ENCODE measurements at regions not wholly inside any gene's neighbourhood (a gene's known extent, or its start where the extent isn't known, plus 50 kb on each side); places are given as distances from the start of the nearest gene placed in this dataset.

DNA sequence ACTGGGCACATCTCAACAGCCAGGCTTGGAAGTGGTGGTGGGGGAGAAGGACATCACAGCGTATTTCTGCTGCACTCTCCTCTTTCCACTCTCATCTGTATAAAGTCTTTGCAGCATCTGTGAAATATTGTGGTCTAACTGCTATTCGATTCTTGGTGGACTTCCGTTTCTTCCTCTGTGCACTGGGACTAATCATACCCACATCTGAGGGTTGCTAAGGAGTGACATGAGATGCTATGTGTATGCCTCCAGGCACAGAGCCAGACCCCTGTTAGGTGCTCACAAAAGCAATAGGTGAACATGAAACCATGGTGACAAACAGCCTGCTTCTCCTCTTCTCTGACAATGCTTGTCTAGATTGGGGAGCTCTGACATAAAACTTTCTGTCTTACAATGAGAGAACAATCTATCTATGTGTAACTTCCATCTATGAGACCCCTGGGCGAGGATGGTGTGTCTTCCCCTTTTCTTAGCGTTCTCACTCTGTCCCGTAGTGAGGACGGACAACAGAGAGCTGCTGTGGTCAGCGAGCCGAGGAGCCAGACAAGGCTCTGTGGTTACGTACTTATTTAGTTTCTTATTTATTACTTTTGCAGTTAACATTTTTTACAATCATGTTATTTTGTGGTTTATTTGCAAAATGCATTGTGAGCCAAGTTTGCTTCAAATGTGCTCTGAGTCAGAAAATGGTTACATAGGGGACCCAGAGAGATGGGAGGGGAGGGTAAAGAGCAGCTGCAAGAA is 196.7 kb upstream of the TPRG1 start:
- H3K4me3 ChIP-seq (ENCODE audit: low read length) = no peak overlapping the region
- no peak overlapping the region for H3K27ac ChIP-seq (ENCODE audit: low read length)
- no CpG with 5 or more reads among the region's 10 CpGs for WGBS (ENCODE audit: insufficient coverage, insufficient read length)
- H3K36me3 ChIP-seq (ENCODE audit: control insufficient read depth, insufficient read depth, low read length) = no peaks in the 10 kb centered on the region
- no peaks in the 10 kb centered on the region for H3K4me1 ChIP-seq (ENCODE audit: control insufficient read depth, insufficient read depth, low read length)
- H3K27me3 ChIP-seq (ENCODE audit: control insufficient read depth, insufficient read depth, low read length) = no peaks in the 10 kb centered on the region
- no peak for DNase-seq (ENCODE audit: low read depth, low spot score)
- no peaks in the 10 kb centered on the region for H3K9me3 ChIP-seq (ENCODE audit: control insufficient read depth, insufficient read depth, low read length)

DNA sequence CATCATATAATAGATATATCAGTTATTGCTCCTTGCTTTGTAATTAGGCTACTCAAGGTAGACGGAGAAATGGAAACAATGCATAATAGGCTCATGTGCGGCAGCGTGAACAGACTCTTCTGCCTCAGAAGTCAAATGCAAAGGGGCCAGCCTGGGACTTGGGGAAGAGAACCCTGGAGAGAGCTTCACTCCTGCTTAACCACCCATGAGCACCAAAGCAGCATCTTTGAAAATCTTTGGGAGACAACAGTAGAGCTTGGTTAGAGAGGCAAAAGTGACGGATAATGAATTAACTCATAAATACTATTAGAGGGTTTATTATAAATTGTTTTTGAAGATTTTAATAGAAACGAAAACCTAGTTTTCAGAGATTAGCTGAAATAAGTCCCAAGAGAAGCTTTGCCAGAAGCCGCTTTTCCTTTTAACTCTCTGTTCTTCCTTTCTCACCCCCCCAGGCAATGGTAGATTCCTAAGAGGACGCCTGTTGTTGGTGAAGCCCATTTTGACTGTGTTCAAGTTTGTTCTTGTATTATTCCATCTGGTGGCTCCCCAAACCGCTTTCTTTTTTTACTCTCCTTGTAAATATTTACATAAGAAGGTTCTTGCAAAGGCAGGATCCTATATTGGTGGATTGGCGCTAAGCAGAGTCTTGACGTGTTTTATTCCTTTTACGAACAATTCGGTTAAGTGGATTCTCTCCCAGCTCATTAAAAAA is 196.0 kb upstream of the TPRG1 start:
- H3K27me3 ChIP-seq (ENCODE audit: control insufficient read depth, insufficient read depth, low read length) = no peaks in the 10 kb centered on the region
- no peaks in the 10 kb centered on the region for H3K9me3 ChIP-seq (ENCODE audit: control insufficient read depth, insufficient read depth, low read length)
- no peak overlapping the region for H3K4me3 ChIP-seq (ENCODE audit: low read length)
- no peak overlapping the region for H3K27ac ChIP-seq (ENCODE audit: low read length)
- no peaks in the 10 kb centered on the region for H3K4me1 ChIP-seq (ENCODE audit: control insufficient read depth, insufficient read depth, low read length)
- DNase-seq (ENCODE audit: low read depth, low spot score) = no peak
- no CpG with 5 or more reads among the region's 12 CpGs for WGBS (ENCODE audit: insufficient coverage, insufficient read length)
- no peaks in the 10 kb centered on the region for H3K36me3 ChIP-seq (ENCODE audit: control insufficient read depth, insufficient read depth, low read length)

- no peak overlapping the region for H3K4me3 ChIP-seq (ENCODE audit: low read length)
- H3K27me3 ChIP-seq (ENCODE audit: control insufficient read depth, insufficient read depth, low read length) = no peaks in the 10 kb centered on the region
- no CpG with 5 or more reads among the region's 4 CpGs for WGBS (ENCODE audit: insufficient coverage, insufficient read length)
- no peaks in the 10 kb centered on the region for H3K36me3 ChIP-seq (ENCODE audit: control insufficient read depth, insufficient read depth, low read length)
- no peak for DNase-seq (ENCODE audit: low read depth, low spot score)
- H3K9me3 ChIP-seq (ENCODE audit: control insufficient read depth, insufficient read depth, low read length) = no peaks in the 10 kb centered on the region
- H3K27ac ChIP-seq (ENCODE audit: low read length) = no peak overlapping the region
- no peaks in the 10 kb centered on the region for H3K4me1 ChIP-seq (ENCODE audit: control insufficient read depth, insufficient read depth, low read length)
Measured at GRCh38 chr3:188976407-188976806, 195.4 kb upstream of the TPRG1 start.

GRCh38 chr3:188978421-188979171 is 193.2 kb upstream of the TPRG1 start:
- Histone ChIP-seq H3K27ac (ENCODE audit: low read length) (no peak overlapping the region), H3K4me1 (ENCODE audit: control insufficient read depth, insufficient read depth, low read length) (no peaks in the 10 kb centered on the region), H3K27me3 (ENCODE audit: control insufficient read depth, insufficient read depth, low read length) (no peaks in the 10 kb centered on the region), H3K9me3 (ENCODE audit: control insufficient read depth, insufficient read depth, low read length) (no peaks in the 10 kb centered on the region), H3K4me3 (ENCODE audit: low read length) (no peak overlapping the region), H3K36me3 (ENCODE audit: control insufficient read depth, insufficient read depth, low read length) (no peaks in the 10 kb centered on the region)
- no CpG with 5 or more reads among the region's 7 CpGs for WGBS (ENCODE audit: insufficient coverage, insufficient read length)
- DNase-seq (ENCODE audit: low read depth, low spot score) = no peak

DNA sequence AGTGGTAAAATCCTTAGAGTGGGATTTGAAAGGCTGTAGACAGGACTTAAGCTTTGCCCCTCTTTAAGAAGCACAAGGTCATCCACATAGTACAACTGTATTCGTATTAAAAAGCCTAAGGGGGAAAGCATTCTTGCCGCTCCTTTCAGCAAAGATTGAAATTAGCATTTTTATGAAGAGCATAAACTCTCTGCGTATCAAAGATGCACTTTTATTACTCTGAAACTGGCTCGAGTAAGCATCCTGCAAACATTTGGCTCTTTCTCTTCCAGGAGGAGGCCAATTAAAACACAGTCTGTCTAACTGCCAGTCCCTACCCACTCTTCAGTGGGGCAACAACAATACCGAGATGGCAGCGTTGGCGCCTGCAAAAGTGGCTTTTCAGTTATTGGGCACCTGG is 192.5 kb upstream of the TPRG1 start:
- no peaks in the 10 kb centered on the region for H3K9me3 ChIP-seq (ENCODE audit: control insufficient read depth, insufficient read depth, low read length)
- H3K27ac ChIP-seq (ENCODE audit: low read length) = no peak overlapping the region
- no peaks in the 10 kb centered on the region for H3K36me3 ChIP-seq (ENCODE audit: control insufficient read depth, insufficient read depth, low read length)
- H3K27me3 ChIP-seq (ENCODE audit: control insufficient read depth, insufficient read depth, low read length) = no peaks in the 10 kb centered on the region
- no CpG with 5 or more reads among the region's 7 CpGs for WGBS (ENCODE audit: insufficient coverage, insufficient read length)
- H3K4me1 ChIP-seq (ENCODE audit: control insufficient read depth, insufficient read depth, low read length) = no peaks in the 10 kb centered on the region
- no peak overlapping the region for H3K4me3 ChIP-seq (ENCODE audit: low read length)
- no peak for DNase-seq (ENCODE audit: low read depth, low spot score)

- Histone ChIP-seq H3K27me3 (ENCODE audit: control insufficient read depth, insufficient read depth, low read length) (no peaks in the 10 kb centered on the region), H3K4me3 (ENCODE audit: low read length) (no peak overlapping the region), H3K4me1 (ENCODE audit: control insufficient read depth, insufficient read depth, low read length) (no peaks in the 10 kb centered on the region), H3K36me3 (ENCODE audit: control insufficient read depth, insufficient read depth, low read length) (no peaks in the 10 kb centered on the region), H3K9me3 (ENCODE audit: control insufficient read depth, insufficient read depth, low read length) (no peaks in the 10 kb centered on the region), H3K27ac (ENCODE audit: low read length) (no peak overlapping the region)
- WGBS (ENCODE audit: insufficient coverage, insufficient read length) = no CpG with 5 or more reads among the region's 6 CpGs
- DNase-seq (ENCODE audit: low read depth, low spot score) = no peak
Measured at GRCh38 chr3:188979669-188980310, 192.0 kb upstream of the TPRG1 start.

GRCh38 chr3:188993181-188993580 is 178.6 kb upstream of the TPRG1 start:
- no peak overlapping the region for H3K27ac ChIP-seq (ENCODE audit: low read length)
- no peaks in the 10 kb centered on the region for H3K27me3 ChIP-seq (ENCODE audit: control insufficient read depth, insufficient read depth, low read length)
- no peak overlapping the region for H3K4me3 ChIP-seq (ENCODE audit: low read length)
- no peaks in the 10 kb centered on the region for H3K36me3 ChIP-seq (ENCODE audit: control insufficient read depth, insufficient read depth, low read length)
- no peak for DNase-seq (ENCODE audit: low read depth, low spot score)
- WGBS (ENCODE audit: insufficient coverage, insufficient read length) = no CpG with 5 or more reads among the region's 4 CpGs
- H3K4me1 ChIP-seq (ENCODE audit: control insufficient read depth, insufficient read depth, low read length) = no peaks in the 10 kb centered on the region
- H3K9me3 ChIP-seq (ENCODE audit: control insufficient read depth, insufficient read depth, low read length) = no peaks in the 10 kb centered on the region

DNA sequence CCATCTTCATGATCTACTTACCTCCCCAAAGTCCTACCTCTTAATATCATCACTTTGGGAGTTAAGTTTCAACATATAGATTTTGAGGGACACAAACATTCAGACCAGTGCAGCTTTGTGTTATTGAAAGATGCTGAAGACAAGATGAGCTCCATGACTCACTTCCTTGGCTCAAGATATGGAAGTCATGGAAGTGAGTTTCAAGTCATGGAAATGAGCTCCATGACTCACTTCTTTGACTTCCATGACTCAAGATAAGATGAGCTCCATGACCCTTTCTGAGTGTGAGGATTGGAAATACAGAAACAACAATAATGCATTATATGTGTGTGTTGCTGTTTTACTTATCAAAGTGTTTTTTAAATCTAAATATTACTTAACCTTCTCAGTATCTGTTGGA is 170.2 kb upstream of the TPRG1 start:
- no peak for DNase-seq (ENCODE audit: low read depth, low spot score)
- Histone ChIP-seq H3K4me1 (ENCODE audit: control insufficient read depth, insufficient read depth, low read length) (no peaks in the 10 kb centered on the region), H3K4me3 (ENCODE audit: low read length) (no peak overlapping the region), H3K27me3 (ENCODE audit: control insufficient read depth, insufficient read depth, low read length) (no peaks in the 10 kb centered on the region), H3K9me3 (ENCODE audit: control insufficient read depth, insufficient read depth, low read length) (no peaks in the 10 kb centered on the region), H3K36me3 (ENCODE audit: control insufficient read depth, insufficient read depth, low read length) (no peaks in the 10 kb centered on the region), H3K27ac (ENCODE audit: low read length) (no peak overlapping the region)

GRCh38 chr3:189003410-189003809 is 168.4 kb upstream of the TPRG1 start:
- no CpG with 5 or more reads among the region's 1 CpG for WGBS (ENCODE audit: insufficient coverage, insufficient read length)
- Histone ChIP-seq H3K36me3 (ENCODE audit: control insufficient read depth, insufficient read depth, low read length) (no peaks in the 10 kb centered on the region), H3K4me1 (ENCODE audit: control insufficient read depth, insufficient read depth, low read length) (no peaks in the 10 kb centered on the region), H3K27me3 (ENCODE audit: control insufficient read depth, insufficient read depth, low read length) (no peaks in the 10 kb centered on the region), H3K4me3 (ENCODE audit: low read length) (no peak overlapping the region), H3K9me3 (ENCODE audit: control insufficient read depth, insufficient read depth, low read length) (no peaks in the 10 kb centered on the region), H3K27ac (ENCODE audit: low read length) (no peak overlapping the region)
- DNase-seq (ENCODE audit: low read depth, low spot score) = no peak

- Histone ChIP-seq H3K27me3 (ENCODE audit: control insufficient read depth, insufficient read depth, low read length) (no peaks in the 10 kb centered on the region), H3K27ac (ENCODE audit: low read length) (no peak overlapping the region), H3K4me3 (ENCODE audit: low read length) (no peak overlapping the region), H3K4me1 (ENCODE audit: control insufficient read depth, insufficient read depth, low read length) (no peaks in the 10 kb centered on the region), H3K9me3 (ENCODE audit: control insufficient read depth, insufficient read depth, low read length) (no peaks in the 10 kb centered on the region), H3K36me3 (ENCODE audit: control insufficient read depth, insufficient read depth, low read length) (no peaks in the 10 kb centered on the region)
- DNase-seq (ENCODE audit: low read depth, low spot score) = no peak
Measured at GRCh38 chr3:189013224-189013888, 158.4 kb upstream of the TPRG1 start.
